Osteoblast (primary cell): ENCODE measurements at regions not wholly inside any gene's neighbourhood (a gene's known extent, or its start where the extent isn't known, plus 50 kb on each side); places are given as distances from the start of the nearest gene placed in this dataset.

ENCODE experiments used
- DNase-seq: peaks from one replicate; pipeline ENCODE4 v3.0.0; 2011; ENCODE audit warnings: low spot score, mixed read lengths; ENCODE audit not compliant: insufficient read length; ENCODE audit errors: missing footprints
- H2AFZ ChIP-seq: 2 replicates; pipeline ENCODE4 v1.6.0; 2011; ENCODE audit warnings: mild to moderate bottlenecking, low read length
- H3K27ac ChIP-seq: 2 replicates; pipeline ENCODE4 v1.5.1; 2011; ENCODE audit warnings: mild to moderate bottlenecking, low read depth, low read length, moderate library complexity
- H3K27me3 ChIP-seq: 2 replicates; pipeline ENCODE4 v1.6.0; 2012; ENCODE audit warnings: mild to moderate bottlenecking, control low read depth, inconsistent platforms, low read length, moderate library complexity; ENCODE audit not compliant: insufficient read depth
- H3K36me3 ChIP-seq: 2 replicates; pipeline ENCODE4 v1.5.1; 2011; ENCODE audit warnings: mild to moderate bottlenecking, low read length, control low read depth, moderate library complexity; ENCODE audit not compliant: insufficient read depth
- H3K4me1 ChIP-seq: 2 replicates; pipeline ENCODE4 v1.5.1; 2011; ENCODE audit warnings: mild to moderate bottlenecking, low read length, control low read depth, moderate library complexity; ENCODE audit not compliant: insufficient read depth
- H3K4me2 ChIP-seq: 2 replicates; pipeline ENCODE4 v1.6.0; 2011; ENCODE audit warnings: mild to moderate bottlenecking, low read length; ENCODE audit not compliant: insufficient read depth
- H3K4me3 ChIP-seq: fragments of 200-600 bp; sonication (generic); 3 replicates; pipeline ENCODE4 v1.5.1; 2012; ENCODE audit warnings: mild to moderate bottlenecking, low read length, inconsistent platforms; ENCODE audit not compliant: insufficient read depth
- H3K79me2 ChIP-seq: 2 replicates; pipeline ENCODE4 v1.6.0; 2012; ENCODE audit warnings: mild to moderate bottlenecking, low read length, control low read depth, inconsistent platforms; ENCODE audit not compliant: insufficient read depth
- H3K9me3 ChIP-seq: 2 replicates; pipeline ENCODE4 v1.5.1; 2011; ENCODE audit warnings: low read depth, low read length, control low read depth
- H4K20me1 ChIP-seq: 2 replicates; pipeline ENCODE4 v1.6.0; 2012; ENCODE audit warnings: mild to moderate bottlenecking, low read length, control low read depth; ENCODE audit not compliant: insufficient read depth
- TF ChIP-seq, protein P1 (sequence below): IDR thresholded peaks from 2 replicates; pipeline ENCODE4 v1.5.1; 2011; ENCODE audit warnings: mild to moderate bottlenecking, low read depth, low read length, moderate library complexity; ENCODE audit errors: extremely low read depth

DNA sequence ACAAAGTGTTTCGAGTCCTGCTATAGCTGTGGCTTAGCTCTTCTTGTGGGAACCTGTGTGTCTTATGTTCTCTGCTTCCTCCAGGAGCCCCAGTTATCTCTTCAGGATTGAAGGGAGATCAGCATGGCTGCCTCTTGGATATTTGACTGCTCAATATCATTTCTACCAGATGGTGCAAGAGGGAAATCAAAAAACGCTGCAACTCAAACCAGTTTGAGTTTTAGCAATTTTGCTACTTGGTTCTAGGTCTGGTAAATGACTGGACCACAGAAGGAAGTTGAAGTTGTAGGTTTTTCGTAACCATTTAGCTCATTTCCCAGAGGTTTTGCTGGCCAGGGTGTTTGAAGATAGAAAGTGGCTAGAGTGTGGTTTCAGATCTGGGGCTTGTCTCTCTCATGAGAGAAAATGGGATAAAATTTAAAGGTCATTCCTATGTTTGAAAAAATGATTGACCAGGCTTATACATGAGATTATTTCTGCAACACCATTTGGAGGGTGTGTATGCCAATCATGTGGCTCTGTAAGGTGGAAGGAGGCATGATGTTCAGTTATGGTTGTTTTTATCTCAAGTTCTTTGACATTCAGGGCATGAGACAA is 210.4 kb downstream of the SPRY1 start:
- H3K4me3 ChIP-seq, result no peak overlapping the region
- H3K4me1 ChIP-seq, result no peaks in the 10 kb centered on the region
- H3K27me3 ChIP-seq, result no peaks in the 10 kb centered on the region
- H3K9me3 ChIP-seq, result no peaks in the 10 kb centered on the region
- H3K36me3 ChIP-seq, result no peaks in the 10 kb centered on the region
- no peak overlapping the region for H2AFZ ChIP-seq
- H3K4me2 ChIP-seq, result no peak overlapping the region
- TF ChIP-seq, protein P1, sequence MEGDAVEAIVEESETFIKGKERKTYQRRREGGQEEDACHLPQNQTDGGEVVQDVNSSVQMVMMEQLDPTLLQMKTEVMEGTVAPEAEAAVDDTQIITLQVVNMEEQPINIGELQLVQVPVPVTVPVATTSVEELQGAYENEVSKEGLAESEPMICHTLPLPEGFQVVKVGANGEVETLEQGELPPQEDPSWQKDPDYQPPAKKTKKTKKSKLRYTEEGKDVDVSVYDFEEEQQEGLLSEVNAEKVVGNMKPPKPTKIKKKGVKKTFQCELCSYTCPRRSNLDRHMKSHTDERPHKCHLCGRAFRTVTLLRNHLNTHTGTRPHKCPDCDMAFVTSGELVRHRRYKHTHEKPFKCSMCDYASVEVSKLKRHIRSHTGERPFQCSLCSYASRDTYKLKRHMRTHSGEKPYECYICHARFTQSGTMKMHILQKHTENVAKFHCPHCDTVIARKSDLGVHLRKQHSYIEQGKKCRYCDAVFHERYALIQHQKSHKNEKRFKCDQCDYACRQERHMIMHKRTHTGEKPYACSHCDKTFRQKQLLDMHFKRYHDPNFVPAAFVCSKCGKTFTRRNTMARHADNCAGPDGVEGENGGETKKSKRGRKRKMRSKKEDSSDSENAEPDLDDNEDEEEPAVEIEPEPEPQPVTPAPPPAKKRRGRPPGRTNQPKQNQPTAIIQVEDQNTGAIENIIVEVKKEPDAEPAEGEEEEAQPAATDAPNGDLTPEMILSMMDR, result no peak
- no peak for DNase-seq
- no peaks in the 10 kb centered on the region for H3K79me2 ChIP-seq
- H4K20me1 ChIP-seq, result no peaks in the 10 kb centered on the region
- H3K27ac ChIP-seq, result no peak overlapping the region

DNA sequence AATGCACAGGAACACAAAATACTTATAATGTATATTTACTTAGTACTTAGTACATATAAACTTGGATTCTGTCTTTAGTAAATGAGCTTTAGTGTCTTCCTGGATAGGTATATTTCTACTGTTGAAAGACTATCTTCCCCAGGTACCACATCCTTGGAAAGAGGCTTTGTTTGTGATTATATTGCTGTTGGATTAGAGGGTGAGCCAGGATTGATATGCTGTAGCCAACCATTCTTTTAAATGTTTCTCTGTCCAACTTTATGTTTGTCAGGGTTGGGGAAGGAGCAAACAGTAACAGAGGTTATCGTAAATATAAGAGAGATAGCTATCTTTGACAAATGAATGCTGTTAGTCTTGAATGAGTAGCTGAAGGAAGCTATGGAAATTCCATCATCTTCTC is 213.2 kb downstream of the SPRY1 start:
- H3K4me2 ChIP-seq, result no peak overlapping the region
- no peak overlapping the region for H3K27ac ChIP-seq
- no peaks in the 10 kb centered on the region for H4K20me1 ChIP-seq
- TF ChIP-seq, protein P1, result no peak
- no peak overlapping the region for H2AFZ ChIP-seq
- no peaks in the 10 kb centered on the region for H3K36me3 ChIP-seq
- no peaks in the 10 kb centered on the region for H3K9me3 ChIP-seq
- no peaks in the 10 kb centered on the region for H3K4me1 ChIP-seq
- H3K79me2 ChIP-seq, result no peaks in the 10 kb centered on the region
- H3K4me3 ChIP-seq, result no peak overlapping the region
- DNase-seq, result no peak
- no peaks in the 10 kb centered on the region for H3K27me3 ChIP-seq

- no peak for DNase-seq
- H3K9me3 ChIP-seq, result no peaks in the 10 kb centered on the region
- no peaks in the 10 kb centered on the region for H3K27me3 ChIP-seq
- H3K36me3 ChIP-seq, result no peaks in the 10 kb centered on the region
- TF ChIP-seq, protein P1, result no peak
- no peak overlapping the region for H3K4me3 ChIP-seq
- no peak overlapping the region for H3K4me2 ChIP-seq
- H3K4me1 ChIP-seq, result no peaks in the 10 kb centered on the region
- no peak overlapping the region for H3K27ac ChIP-seq
- no peak overlapping the region for H2AFZ ChIP-seq
- no peaks in the 10 kb centered on the region for H3K79me2 ChIP-seq
- H4K20me1 ChIP-seq, result no peaks in the 10 kb centered on the region
These were observed 217.2 kb downstream of the SPRY1 start for GRCh38 chr4:123613586-123614344.

DNA sequence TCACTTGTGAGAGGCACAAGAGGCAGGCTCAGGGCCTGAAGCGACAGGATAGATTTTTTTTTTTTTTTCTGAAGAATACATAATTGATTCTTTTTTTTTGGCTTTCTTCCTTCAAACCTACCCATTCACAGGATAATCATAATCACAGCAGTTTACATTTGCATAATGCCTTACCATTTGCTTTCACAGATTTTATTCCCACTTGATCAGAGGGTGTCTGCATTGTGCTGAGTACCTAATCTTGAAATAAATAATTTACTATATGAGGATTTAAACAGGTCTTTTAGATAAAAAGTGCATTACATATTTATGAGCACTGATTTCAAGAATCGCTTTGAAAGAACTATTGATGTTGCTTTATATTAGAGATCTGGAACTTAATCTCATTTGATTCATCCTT is 219.3 kb downstream of the SPRY1 start:
- no peaks in the 10 kb centered on the region for H3K9me3 ChIP-seq
- DNase-seq, result no peak
- no peak overlapping the region for H3K4me2 ChIP-seq
- H2AFZ ChIP-seq, result no peak overlapping the region
- H3K27ac ChIP-seq, result no peak overlapping the region
- H3K79me2 ChIP-seq, result no peaks in the 10 kb centered on the region
- H3K27me3 ChIP-seq, result no peaks in the 10 kb centered on the region
- peaks cover under 1% of the 10 kb centered on the region for H3K4me1 ChIP-seq
- no peaks in the 10 kb centered on the region for H4K20me1 ChIP-seq
- no peaks in the 10 kb centered on the region for H3K36me3 ChIP-seq
- no peak overlapping the region for H3K4me3 ChIP-seq
- TF ChIP-seq, protein P1, result no peak
